PFSK-1 (cell line): ENCODE measurements at regions not wholly inside any gene's neighbourhood (a gene's known extent, or its start where the extent isn't known, plus 50 kb on each side); places are given as distances from the start of the nearest gene placed in this dataset.

Source experiments
- FOXP2 ChIP-seq: optimal IDR thresholded peaks from 2 replicates; pipeline ENCODE3; 2011; ENCODE audit warnings: borderline replicate concordance, control low read depth, inconsistent platforms; ENCODE audit not compliant: insufficient read depth; ENCODE audit errors: extremely low read length, extremely low read depth
- POLR2AphosphoS5 ChIP-seq: IDR thresholded peaks from 2 replicates; pipeline ENCODE4 v1.6.1; 2012; ENCODE audit warnings: low read depth, mild to moderate bottlenecking, control low read depth, low read length, moderate library complexity
- REST ChIP-seq, 2 experiments: IDR thresholded peaks; 2 replicates each; pipeline versions ENCODE4 v1.6.1 to v1.8.0; 2011 to 2012; ENCODE audit warnings: low read depth in 2 of 2, low read length in 2 of 2, control low read depth in 1 of 2, inconsistent platforms in 1 of 2, mild to moderate bottlenecking in 1 of 2, moderate library complexity in 1 of 2; ENCODE audit not compliant: insufficient read depth in 1 of 2
- SIN3A ChIP-seq: IDR thresholded peaks from 2 replicates; pipeline ENCODE4 v1.6.1; 2012; ENCODE audit warnings: mild to moderate bottlenecking, low read length, moderate library complexity, borderline replicate concordance; ENCODE audit not compliant: insufficient read depth
- TAF1 ChIP-seq: IDR thresholded peaks from 2 replicates; pipeline ENCODE4 v1.6.1; 2012; ENCODE audit warnings: low read length, control low read depth, borderline replicate concordance; ENCODE audit not compliant: insufficient read depth

GRCh38 chr13:105463011-105463501 is 1072.4 kb downstream of the EFNB2 start:
- TF ChIP-seq REST (IDR thresholded peaks at IDR 0.05; ENCODE audit: insufficient read depth in 1 of 2, low read depth in 2 of 2, low read length in 2 of 2) = no peak
- TF ChIP-seq POLR2AphosphoS5 = no peak
- TF ChIP-seq TAF1 = no peak
- TF ChIP-seq SIN3A = no peak
- TF ChIP-seq FOXP2 = no peak
